Lower lobe of right lung (tissue), 2 donors: ENCODE measurements at regions not wholly inside any gene's neighbourhood (a gene's known extent, or its start where the extent isn't known, plus 50 kb on each side); places are given as distances from the start of the nearest gene placed in this dataset.

Experiments used
- ATAC-seq, 2 donors: fragments of 200-7000 bp; cut with Tn5 transposase; one replicate each; pipeline ENCODE4 v1.9.1; 2020 to 2022; ENCODE audit warnings: mild to moderate bottlenecking in 2 of 2, moderate library complexity in 2 of 2
- DNase-seq: peaks from one replicate; pipeline ENCODE4 v3.0.0-alpha.2; 2020
- H3K27ac ChIP-seq: fragments of 200-600 bp; one replicate; pipeline ENCODE4 v1.8.0; 2022
- H3K27me3 ChIP-seq: fragments of 200-600 bp; one replicate; pipeline ENCODE4 v1.8.0; 2022; ENCODE audit warnings: low read depth
- H3K36me3 ChIP-seq: fragments of 200-600 bp; one replicate; pipeline ENCODE4 v1.8.0; 2022; ENCODE audit warnings: mild to moderate bottlenecking
- H3K4me1 ChIP-seq: fragments of 200-600 bp; one replicate; pipeline ENCODE4 v1.8.0; 2022
- H3K4me3 ChIP-seq: fragments of 200-600 bp; one replicate; pipeline ENCODE4 v1.8.0; 2022; ENCODE audit warnings: mild to moderate bottlenecking
- H3K9me3 ChIP-seq: fragments of 200-600 bp; one replicate; pipeline ENCODE4 v1.8.0; 2022
- CTCF ChIP-seq: fragments of 200-600 bp; IDR thresholded peaks from one replicate; pipeline ENCODE4 v1.8.0; 2022; ENCODE audit warnings: antibody characterized with exemption, mild to moderate bottlenecking
- intact Hi-C: fragments of 100-400 bp; cut with DNase I; formaldehyde crosslinking; loops from one replicate; pipeline ENCODE4 v1.11.0; 2022
- donor health status: DM: no; HTN: yes; CAD: no; lungs with severe emphysema.

- TF ChIP-seq CTCF: no peak
- DNase-seq (no peak), ATAC-seq (no peak)
- H3K27ac ChIP-seq: no peak overlapping the region
- H3K27me3 ChIP-seq: peaks cover 25% of the 10 kb centered on the region
- intact Hi-C loops: no loop called here
- no peak overlapping the region for H3K4me3 ChIP-seq
- no peaks in the 10 kb centered on the region for H3K36me3 ChIP-seq
- H3K4me1 ChIP-seq: no peaks in the 10 kb centered on the region
- no peaks in the 10 kb centered on the region for H3K9me3 ChIP-seq
These were observed 274.6 kb downstream of the BUD13 start for GRCh38 chr11:116498161-116498560.

GRCh38 chr11:116492600-116492999, 280.2 kb downstream of the BUD13 start:
- Histone ChIP-seq H3K36me3 (no peaks in the 10 kb centered on the region), H3K4me3 (no peak overlapping the region), H3K27ac (no peak overlapping the region), H3K4me1 (no peaks in the 10 kb centered on the region), H3K9me3 (no peaks in the 10 kb centered on the region), H3K27me3 (peaks cover 10% of the 10 kb centered on the region)
- TF ChIP-seq CTCF: no peak
- no peak for DNase-seq
- intact Hi-C loops: no loop called here
- ATAC-seq: no peak

- intact Hi-C loops: no loop called here
- Histone ChIP-seq H3K27me3 (peaks cover 15% of the 10 kb centered on the region), H3K9me3 (no peaks in the 10 kb centered on the region), H3K27ac (no peak overlapping the region), H3K4me1 (no peaks in the 10 kb centered on the region), H3K4me3 (no peak overlapping the region), H3K36me3 (no peaks in the 10 kb centered on the region)
- DNase-seq: no peak
- no peak for TF ChIP-seq CTCF
- ATAC-seq: no peak
These were observed 283.9 kb downstream of the BUD13 start for GRCh38 chr11:116488836-116489389.

GRCh38 chr11:116485425-116485824, 287.4 kb downstream of the BUD13 start:
- Histone ChIP-seq H3K36me3 (no peaks in the 10 kb centered on the region), H3K27me3 (peaks cover 15% of the 10 kb centered on the region), H3K27ac (no peak overlapping the region), H3K4me3 (no peak overlapping the region), H3K4me1 (no peaks in the 10 kb centered on the region), H3K9me3 (no peaks in the 10 kb centered on the region)
- ATAC-seq (no peak), DNase-seq (no peak)
- intact Hi-C loops: no loop called here
- no peak for TF ChIP-seq CTCF

- ATAC-seq: no peak
- no peaks in the 10 kb centered on the region for H3K4me1 ChIP-seq
- intact Hi-C loops: no loop called here
- no peak overlapping the region for H3K27ac ChIP-seq
- DNase-seq: no peak
- TF ChIP-seq CTCF: no peak
- peaks cover 11% of the 10 kb centered on the region for H3K27me3 ChIP-seq
- H3K9me3 ChIP-seq: no peaks in the 10 kb centered on the region
- H3K36me3 ChIP-seq: no peaks in the 10 kb centered on the region
- H3K4me3 ChIP-seq: no peak overlapping the region
These were observed 290.1 kb downstream of the BUD13 start for GRCh38 chr11:116482716-116483115.
